ENCODE measurements at regions not wholly inside any gene's neighbourhood (a gene's known extent, or its start where the extent isn't known, plus 50 kb on each side); places are given as distances from the start of the nearest gene placed in this dataset.

DNA sequence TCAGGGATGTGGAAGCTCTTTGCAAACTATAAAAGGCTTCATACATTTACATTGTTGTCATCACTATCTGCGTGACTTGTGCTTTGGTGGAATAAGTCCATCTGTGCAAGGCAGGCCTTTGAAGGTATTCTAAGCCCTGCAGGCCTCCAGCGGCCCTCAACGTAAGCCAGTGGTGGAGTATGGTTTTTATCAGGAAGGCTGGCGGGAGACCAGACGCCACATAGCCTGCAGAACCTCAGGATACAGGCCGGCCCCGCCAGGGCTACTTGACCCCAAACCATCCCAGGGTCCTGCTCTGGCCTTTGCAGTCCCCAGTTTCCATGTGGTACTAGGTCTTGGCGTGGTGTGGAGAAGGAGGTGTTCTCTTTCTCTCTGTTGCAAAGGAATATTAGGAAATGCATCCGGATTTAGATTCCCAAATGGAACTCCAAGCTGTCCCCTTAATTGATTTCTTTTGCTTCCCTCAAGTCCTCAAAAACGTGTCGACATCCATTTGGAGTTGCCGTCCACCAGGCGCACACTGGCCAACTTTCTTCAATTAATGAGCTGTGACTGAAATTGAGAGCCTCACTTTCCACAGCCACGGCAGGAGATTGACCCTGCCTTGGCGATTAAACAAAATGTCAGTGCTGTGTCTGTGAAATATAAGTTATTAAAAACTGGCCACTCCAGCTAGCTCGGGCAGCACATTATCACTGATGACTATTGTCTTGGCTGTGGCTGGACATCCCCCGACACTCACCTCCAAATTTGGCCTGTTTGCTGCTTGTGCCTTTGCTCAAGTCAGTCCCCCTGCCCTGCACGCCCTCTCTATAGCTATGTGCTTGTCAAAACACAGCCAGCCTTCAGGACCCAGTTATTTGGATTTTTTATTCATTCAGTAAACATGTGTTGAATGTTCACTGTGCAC is 239.8 kb upstream of the TLE3 start:
- no peaks in the 10 kb centered on the region for H3K23me2 ChIP-seq (ENCODE audit: insufficient read length, low read depth, low read length, poor library complexity, severe bottlenecking)
- no peaks in the 10 kb centered on the region for H3K27me3 ChIP-seq (ENCODE audit: insufficient read depth, low read length)
- no peak overlapping the region for H2BK5ac ChIP-seq (ENCODE audit: insufficient read length, low read length)
- no peak overlapping the region for H3K4me2 ChIP-seq (ENCODE audit: insufficient read depth, insufficient read length, low read length)
- H3T11ph ChIP-seq (ENCODE audit: low read length) = no peak overlapping the region
- H4K91ac ChIP-seq (ENCODE audit: insufficient read length, low read depth, low read length) = no peak overlapping the region
- H3K79me2 ChIP-seq (ENCODE audit: insufficient read depth, low read length) = no peaks in the 10 kb centered on the region
- WGBS (ENCODE audit: extremely low coverage, insufficient read length, low lambda C conversion rate) = no CpG with 5 or more reads among the region's 18 CpGs
- no peak overlapping the region for H3K27ac ChIP-seq (ENCODE audit: insufficient read length, low read depth, low read length)
- DNase-seq = peak; percentile 18
- no peak overlapping the region for H2BK120ac ChIP-seq (ENCODE audit: low read depth, low read length, poor library complexity, severe bottlenecking)
- no peak overlapping the region for H3K18ac ChIP-seq (ENCODE audit: insufficient read length, low read depth, low read length)
- H3K9ac ChIP-seq (ENCODE audit: extremely low read depth, insufficient read length, low read length) = no peak overlapping the region
- Mint-ChIP-seq H3K4me1 (no peaks in the 10 kb centered on the region), H3K9me3 (peaks cover 20 to 21% of the 10 kb centered on the region in 2 experiments), H3K27me3 (ENCODE audit: low read depth) (peaks cover 5% of the 10 kb centered on the region; the same call in 1 of the 2 replicates), H3K36me3 (ENCODE audit: insufficient read depth in 1 of 3, low read depth in 3 of 3) (peaks cover 3 to 21% (median 14%) of the 10 kb centered on the region in 3 experiments), H3K4me3 (no peak overlapping the region), H3K27ac (no peak overlapping the region)
- no peak overlapping the region for H2AK5ac ChIP-seq (ENCODE audit: insufficient read length, low read length)
- H2BK15ac ChIP-seq (ENCODE audit: low read depth, low read length) = no peak overlapping the region
- no peaks in the 10 kb centered on the region for H3K4me1 ChIP-seq (ENCODE audit: insufficient read depth, low read length)
- H4K20me1 ChIP-seq (ENCODE audit: control insufficient read depth, insufficient read depth, insufficient read length) = no peaks in the 10 kb centered on the region
- no peak overlapping the region for H3K4ac ChIP-seq (ENCODE audit: low read depth, low read length)
- no peak overlapping the region for H3K23ac ChIP-seq (ENCODE audit: insufficient read length, low read depth, low read length)
- no peak overlapping the region for H2AFZ ChIP-seq (ENCODE audit: low read length)
- no peak overlapping the region for H2BK12ac ChIP-seq (ENCODE audit: insufficient read length, low read depth, low read length)
- no peaks in the 10 kb centered on the region for H3K79me1 ChIP-seq (ENCODE audit: insufficient read depth, low read depth, low read length, poor library complexity, severe bottlenecking)
- no peak overlapping the region for H4K5ac ChIP-seq (ENCODE audit: insufficient read length, low read depth, low read length)
- no peak overlapping the region for H4K8ac ChIP-seq (replicated peaks; ENCODE audit: insufficient read length, low read depth, low read length)
- no peaks in the 10 kb centered on the region for H3K9me3 ChIP-seq (ENCODE audit: control insufficient read depth, low read depth, low read length)
- no peak overlapping the region for H3K56ac ChIP-seq (ENCODE audit: insufficient read length, low read depth, low read length)
- no peak overlapping the region for H3K14ac ChIP-seq (ENCODE audit: insufficient read depth, low read length)
- TF ChIP-seq, protein P1, sequence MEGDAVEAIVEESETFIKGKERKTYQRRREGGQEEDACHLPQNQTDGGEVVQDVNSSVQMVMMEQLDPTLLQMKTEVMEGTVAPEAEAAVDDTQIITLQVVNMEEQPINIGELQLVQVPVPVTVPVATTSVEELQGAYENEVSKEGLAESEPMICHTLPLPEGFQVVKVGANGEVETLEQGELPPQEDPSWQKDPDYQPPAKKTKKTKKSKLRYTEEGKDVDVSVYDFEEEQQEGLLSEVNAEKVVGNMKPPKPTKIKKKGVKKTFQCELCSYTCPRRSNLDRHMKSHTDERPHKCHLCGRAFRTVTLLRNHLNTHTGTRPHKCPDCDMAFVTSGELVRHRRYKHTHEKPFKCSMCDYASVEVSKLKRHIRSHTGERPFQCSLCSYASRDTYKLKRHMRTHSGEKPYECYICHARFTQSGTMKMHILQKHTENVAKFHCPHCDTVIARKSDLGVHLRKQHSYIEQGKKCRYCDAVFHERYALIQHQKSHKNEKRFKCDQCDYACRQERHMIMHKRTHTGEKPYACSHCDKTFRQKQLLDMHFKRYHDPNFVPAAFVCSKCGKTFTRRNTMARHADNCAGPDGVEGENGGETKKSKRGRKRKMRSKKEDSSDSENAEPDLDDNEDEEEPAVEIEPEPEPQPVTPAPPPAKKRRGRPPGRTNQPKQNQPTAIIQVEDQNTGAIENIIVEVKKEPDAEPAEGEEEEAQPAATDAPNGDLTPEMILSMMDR (conservative IDR thresholded peaks at IDR 0.05) = no peak
- no peak overlapping the region for H2BK20ac ChIP-seq (ENCODE audit: low read depth, low read length, poor library complexity, severe bottlenecking)
